GM19468 (cell line): ENCODE measurements at regions not wholly inside any gene's neighbourhood (a gene's known extent, or its start where the extent isn't known, plus 50 kb on each side); places are given as distances from the start of the nearest gene placed in this dataset.
"Not testable (repeated sequence)": the region's sequence is repeated elsewhere in the genome, so short reads cannot be mapped to it uniquely, and the experiment has no call there.

ENCODE experiments used
- ATAC-seq: cut with Tn5 transposase; IDR thresholded peaks from one replicate; pipeline ENCODE4 v1.9.1; 2021; ENCODE audit warnings: mild to moderate bottlenecking, moderate library complexity, moderate number of reproducible peaks; ENCODE audit not compliant: unreplicated experiment; ENCODE audit errors: extremely low read depth

GRCh38 chr12:23335593-23335992 lies 613.9 kb downstream of the SOX5 start:
- no peak for ATAC-seq

DNA sequence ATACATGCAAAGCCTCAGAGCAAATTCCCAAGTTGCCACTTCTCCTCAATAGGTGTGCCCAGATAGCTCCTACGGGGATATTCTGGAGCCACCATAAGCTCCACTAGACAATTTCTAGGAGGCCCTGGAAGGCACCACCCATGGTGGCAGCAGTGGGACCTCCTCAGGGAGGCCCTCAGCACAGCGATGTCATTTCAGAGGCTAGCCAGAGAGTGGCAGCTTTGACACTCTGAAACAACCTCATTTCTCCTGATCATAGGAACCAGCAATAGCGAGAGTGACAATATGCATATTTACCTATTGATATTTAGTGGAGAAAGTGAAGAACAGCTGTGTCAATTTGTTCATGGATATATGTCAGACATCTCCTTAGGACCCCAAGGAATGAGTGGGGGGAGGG lies 612.3 kb downstream of the SOX5 start:
- no peak for ATAC-seq

DNA sequence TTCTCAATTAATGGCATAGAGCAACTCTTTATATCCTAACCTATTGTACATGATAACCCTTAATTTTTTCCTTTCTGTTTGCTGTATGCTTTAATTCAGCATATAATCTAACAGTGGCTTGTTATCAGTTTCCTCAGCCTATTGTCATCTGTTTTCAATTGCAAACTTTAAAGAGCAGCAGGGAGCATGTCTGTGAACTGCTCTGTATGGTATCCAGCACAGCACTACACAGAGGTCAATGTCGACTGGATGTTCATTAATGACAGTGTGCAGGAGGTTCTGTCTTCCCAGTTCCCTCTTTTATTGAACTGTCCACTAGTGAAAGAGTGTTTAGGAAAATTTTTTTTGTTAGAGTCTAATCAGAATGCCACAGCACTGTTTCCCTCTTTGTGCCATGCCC lies 609.1 kb downstream of the SOX5 start:
- ATAC-seq = no peak

GRCh38 chr12:23342407-23342806 lies 607.1 kb downstream of the SOX5 start:
- no peak for ATAC-seq

DNA sequence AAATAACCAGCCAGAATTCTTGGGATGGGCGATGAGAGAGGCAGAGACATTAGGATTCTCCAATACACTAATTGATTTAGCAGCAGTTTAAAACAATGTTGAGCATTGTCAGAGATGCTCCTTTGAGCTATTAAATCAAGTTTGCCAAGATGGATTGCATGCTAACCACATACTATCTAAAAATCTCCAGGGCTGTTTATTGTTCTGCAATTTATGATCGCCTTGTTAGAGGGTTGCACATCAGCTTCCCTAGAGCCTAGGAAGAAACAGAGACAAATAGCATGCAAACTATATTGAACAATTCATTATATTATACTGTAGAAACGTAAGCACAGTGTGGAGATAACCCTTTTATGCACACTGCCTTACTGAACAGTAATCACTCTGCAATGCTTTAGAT lies 599.9 kb downstream of the SOX5 start:
- no peak for ATAC-seq

GRCh38 chr12:23350808-23351207 lies 598.7 kb downstream of the SOX5 start:
- no peak for ATAC-seq

- no peak for ATAC-seq
Observed at GRCh38 chr12:23352670-23353069, 596.8 kb downstream of the SOX5 start.

DNA sequence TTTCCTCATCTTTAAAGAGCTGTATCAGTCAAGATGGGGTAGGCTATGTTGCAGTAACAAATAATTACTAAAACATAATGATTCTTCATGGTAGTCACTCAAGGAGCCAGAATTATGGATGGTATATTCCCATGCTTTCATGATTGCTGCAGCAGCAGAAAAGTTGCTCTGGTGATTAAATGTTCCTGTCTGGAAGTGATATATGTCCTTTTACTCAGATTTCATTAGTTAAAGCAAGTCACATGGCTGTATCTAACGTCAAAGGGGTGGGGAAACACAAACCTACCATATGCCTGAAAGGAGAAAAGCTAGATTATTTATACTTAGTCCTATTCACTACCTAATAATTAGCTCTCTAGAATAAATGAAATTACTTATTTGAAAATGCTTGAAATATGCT lies 594.7 kb downstream of the SOX5 start:
- ATAC-seq = no peak

DNA sequence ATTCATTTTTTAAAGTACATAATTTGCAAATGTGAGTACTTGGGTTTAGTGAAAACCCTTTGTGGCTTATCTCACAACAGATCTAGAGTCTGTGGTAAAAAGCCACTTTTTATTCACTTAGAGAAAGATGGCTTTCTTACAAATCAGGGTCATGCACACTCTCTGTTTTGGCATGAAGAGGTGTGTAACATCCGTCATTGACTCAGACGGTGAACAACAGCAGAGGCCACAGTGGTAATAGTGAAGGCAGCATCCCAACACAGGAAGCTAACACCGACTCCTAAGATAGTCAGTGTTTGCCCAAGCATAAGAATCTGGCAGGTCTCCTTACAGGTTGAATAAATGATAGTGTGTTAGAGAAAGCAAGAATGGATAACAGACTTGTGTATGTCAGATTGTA lies 593.0 kb downstream of the SOX5 start:
- ATAC-seq = no peak

- no peak for ATAC-seq
Observed at GRCh38 chr12:23356927-23357708, 592.4 kb downstream of the SOX5 start.

GRCh38 chr12:23359975-23360701 lies 589.3 kb downstream of the SOX5 start:
- ATAC-seq = no peak

GRCh38 chr12:23361971-23362370 lies 587.5 kb downstream of the SOX5 start:
- ATAC-seq = no peak

GRCh38 chr12:23368590-23368989 lies 580.9 kb downstream of the SOX5 start:
- ATAC-seq = no peak

DNA sequence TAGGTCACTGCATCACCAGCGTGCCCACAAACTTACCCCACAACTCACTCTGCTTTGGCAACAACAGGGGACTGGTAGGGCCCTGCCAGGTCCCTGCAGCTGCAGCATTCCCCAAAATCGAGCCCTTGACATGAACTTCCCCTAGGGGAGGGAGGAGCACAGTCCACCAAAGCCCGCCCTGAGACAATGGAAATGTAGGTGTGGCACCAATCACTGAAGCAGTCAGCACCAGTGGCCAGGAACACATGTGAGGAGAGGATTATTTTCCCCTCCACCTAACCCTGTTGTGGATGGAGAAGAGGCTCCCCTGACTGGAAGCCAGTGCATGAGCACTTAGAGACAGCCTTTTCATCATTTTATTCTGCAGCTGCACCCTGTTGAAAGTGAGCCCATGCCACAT lies 573.8 kb downstream of the SOX5 start:
- ATAC-seq = no peak

- ATAC-seq = no peak
Observed at GRCh38 chr12:23376238-23376637, 573.2 kb downstream of the SOX5 start.

- ATAC-seq = no peak
Observed at GRCh38 chr12:23380419-23381100, 568.9 kb downstream of the SOX5 start.

DNA sequence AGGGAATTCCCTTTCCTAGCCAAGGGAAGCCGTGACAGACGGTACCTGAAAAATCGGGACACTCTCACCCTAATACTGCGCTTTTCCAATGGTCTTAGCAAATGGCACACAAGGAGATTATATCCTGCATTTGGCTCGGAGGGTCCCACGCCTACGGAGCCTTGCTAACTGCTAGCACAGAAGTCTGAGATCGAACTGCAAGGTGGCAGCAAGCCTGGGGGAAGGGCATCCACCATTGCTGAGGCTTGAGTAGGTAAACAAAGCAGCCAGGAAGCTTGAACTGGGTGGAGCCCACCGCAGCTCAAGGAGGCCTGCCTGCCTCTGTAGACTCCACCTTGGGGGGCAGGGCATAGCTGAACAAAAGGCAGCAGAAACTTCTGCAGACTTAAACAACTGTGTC lies 560.6 kb downstream of the SOX5 start:
- not testable (repeated sequence) for ATAC-seq

GRCh38 chr12:23389315-23389714 lies 560.2 kb downstream of the SOX5 start:
- not testable (repeated sequence) for ATAC-seq

DNA sequence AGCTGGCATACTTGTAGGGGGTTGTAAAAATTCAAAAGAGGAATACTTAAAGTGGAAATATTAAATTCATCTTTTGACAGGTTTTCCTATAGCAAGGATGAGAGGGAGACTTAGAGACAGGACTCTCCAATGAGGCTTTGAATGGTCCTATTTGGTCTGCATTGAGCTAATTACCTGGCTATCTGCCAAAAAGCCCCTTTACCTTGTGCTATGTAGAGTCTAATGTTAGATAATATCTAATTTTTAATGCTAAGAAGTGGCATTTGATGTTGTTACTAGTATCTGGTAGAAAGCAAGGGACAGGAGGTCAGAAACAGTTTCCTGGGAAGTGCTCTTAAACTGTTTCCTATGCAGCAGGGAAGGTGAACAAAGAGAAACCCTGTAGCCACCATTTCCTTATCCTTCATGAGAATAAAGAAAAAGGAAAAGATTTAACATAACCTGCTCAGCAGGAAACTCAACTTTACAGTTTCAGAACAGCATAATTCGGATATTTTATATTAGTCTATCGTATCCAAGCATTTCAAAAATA lies 550.0 kb downstream of the SOX5 start:
- no peak for ATAC-seq

DNA sequence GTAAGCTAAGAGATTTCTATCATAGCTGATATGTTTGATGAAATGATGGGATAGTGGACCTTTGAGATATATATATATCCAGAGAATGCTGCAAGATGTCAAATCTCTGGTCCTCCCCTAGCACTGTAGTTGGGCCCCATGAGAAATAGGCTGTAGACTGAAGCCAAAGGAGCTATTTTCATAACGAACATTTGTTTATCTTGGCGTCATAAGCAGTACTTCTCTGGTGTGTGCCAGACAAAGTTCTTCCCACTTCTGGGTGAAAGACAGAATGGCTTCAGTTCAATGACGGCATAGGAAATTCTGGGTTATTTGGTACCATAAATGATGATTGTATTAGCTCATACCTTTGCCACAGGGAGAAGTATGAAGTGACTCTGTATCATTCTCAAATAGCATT lies 534.3 kb downstream of the SOX5 start:
- ATAC-seq = no peak

- ATAC-seq = no peak
Observed at GRCh38 chr12:23421556-23421955, 527.9 kb downstream of the SOX5 start.
